ENCODE measurements at regions not wholly inside any gene's neighbourhood (a gene's known extent, or its start where the extent isn't known, plus 50 kb on each side); places are given as distances from the start of the nearest gene placed in this dataset.

- no peak for TF ChIP-seq CTCF (conservative IDR thresholded peaks at IDR 0.05 in 1 of 2, IDR thresholded peaks at IDR 0.05 in 1 of 2; ENCODE audit: low read depth in 1 of 2, low read length in 2 of 2)
- no peak for TF ChIP-seq EZH2 (IDR thresholded peaks at IDR 0.05; ENCODE audit: low read length, missing control alignments)
Measured at GRCh38 chr15:69869291-69869690, 228.4 kb downstream of the TLE3 start.
